Adrenal gland (tissue), 5 donors: ENCODE measurements at regions not wholly inside any gene's neighbourhood (a gene's known extent, or its start where the extent isn't known, plus 50 kb on each side); places are given as distances from the start of the nearest gene placed in this dataset.

Experiments used
- POLR2A ChIP-seq, 2 donors: fragments of 450-650 bp; IDR thresholded peaks; one replicate each; pipeline ENCODE4 v1.6.1; 2017; ENCODE audit warnings: antibody characterized with exemption in 2 of 2, mild to moderate bottlenecking in 2 of 2, moderate library complexity in 1 of 2
- TF ChIP-seq, protein P1 (sequence below), 6 experiments: fragments of 450-650 bp in 4 of 6; fragments of 200-600 bp in 2 of 6; sonication (generic) in 1 of 6; IDR thresholded peaks; 1 replicate in 5 of 6; 2 replicates in 1 of 6; pipeline versions ENCODE4 v1.5.1 to v1.8.0; 2016 to 2021; ENCODE audit warnings: antibody characterized with exemption in 6 of 6, mild to moderate bottlenecking in 2 of 6, moderate library complexity in 1 of 6
- donor health status: DM: no; HTN: no; CAD: no.

DNA sequence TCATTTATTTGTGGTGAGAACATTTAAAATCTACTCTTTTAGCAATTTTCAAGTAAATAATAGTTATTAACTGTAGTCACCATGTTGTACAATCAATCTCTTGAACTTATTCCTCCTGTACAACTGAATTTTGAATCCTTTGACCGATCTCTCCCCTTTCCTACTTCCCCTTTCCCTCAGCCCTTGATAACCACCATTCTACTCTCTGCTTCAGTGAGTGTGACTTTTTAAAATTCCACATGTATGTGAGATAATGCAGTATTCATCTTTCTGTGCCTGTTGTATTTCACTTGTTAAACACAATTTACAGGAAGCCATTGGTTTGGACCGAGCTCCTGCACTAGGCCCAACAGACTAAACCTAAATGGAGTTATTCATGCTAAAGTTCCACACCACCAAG is 458.9 kb upstream of the PDE3A start:
- TF ChIP-seq, protein P1, sequence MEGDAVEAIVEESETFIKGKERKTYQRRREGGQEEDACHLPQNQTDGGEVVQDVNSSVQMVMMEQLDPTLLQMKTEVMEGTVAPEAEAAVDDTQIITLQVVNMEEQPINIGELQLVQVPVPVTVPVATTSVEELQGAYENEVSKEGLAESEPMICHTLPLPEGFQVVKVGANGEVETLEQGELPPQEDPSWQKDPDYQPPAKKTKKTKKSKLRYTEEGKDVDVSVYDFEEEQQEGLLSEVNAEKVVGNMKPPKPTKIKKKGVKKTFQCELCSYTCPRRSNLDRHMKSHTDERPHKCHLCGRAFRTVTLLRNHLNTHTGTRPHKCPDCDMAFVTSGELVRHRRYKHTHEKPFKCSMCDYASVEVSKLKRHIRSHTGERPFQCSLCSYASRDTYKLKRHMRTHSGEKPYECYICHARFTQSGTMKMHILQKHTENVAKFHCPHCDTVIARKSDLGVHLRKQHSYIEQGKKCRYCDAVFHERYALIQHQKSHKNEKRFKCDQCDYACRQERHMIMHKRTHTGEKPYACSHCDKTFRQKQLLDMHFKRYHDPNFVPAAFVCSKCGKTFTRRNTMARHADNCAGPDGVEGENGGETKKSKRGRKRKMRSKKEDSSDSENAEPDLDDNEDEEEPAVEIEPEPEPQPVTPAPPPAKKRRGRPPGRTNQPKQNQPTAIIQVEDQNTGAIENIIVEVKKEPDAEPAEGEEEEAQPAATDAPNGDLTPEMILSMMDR (IDR thresholded peaks at IDR 0.05): no peak
- no peak for TF ChIP-seq POLR2A (IDR thresholded peaks at IDR 0.05)
